HEK293 (cell line): ENCODE measurements at regions not wholly inside any gene's neighbourhood (a gene's known extent, or its start where the extent isn't known, plus 50 kb on each side); places are given as distances from the start of the nearest gene placed in this dataset.

Experiments
- HOXD13 ChIP-seq: sonication (generic); formaldehyde crosslinking; IDR thresholded peaks from 2 replicates; pipeline ENCODE4 v1.8.0; 2022; ENCODE audit warnings: missing genetic modification reagents, borderline replicate concordance
- ZNF175 ChIP-seq: fragments of 450-650 bp; formaldehyde crosslinking; IDR thresholded peaks from 2 replicates; pipeline ENCODE4 v1.5.1; 2016; ENCODE audit warnings: missing biosample characterization, missing genetic modification characterization
- TF ChIP-seq, protein P1 (sequence below): fragments of 450-650 bp; formaldehyde crosslinking; IDR thresholded peaks from 2 replicates; pipeline ENCODE4 v1.5.1; 2016; ENCODE audit warnings: missing biosample characterization, missing genetic modification characterization
- TF ChIP-seq, protein P2 (sequence below): fragments of 450-650 bp; formaldehyde crosslinking; IDR thresholded peaks from 2 replicates; pipeline ENCODE4 v1.5.1; 2016; ENCODE audit warnings: missing biosample characterization, missing genetic modification characterization
- TF ChIP-seq, protein P3 (sequence below): fragments of 450-650 bp; formaldehyde crosslinking; conservative IDR thresholded peaks from 2 replicates; pipeline ENCODE4 v1.5.1; 2016; ENCODE audit warnings: low read depth, missing biosample characterization, missing genetic modification characterization

DNA sequence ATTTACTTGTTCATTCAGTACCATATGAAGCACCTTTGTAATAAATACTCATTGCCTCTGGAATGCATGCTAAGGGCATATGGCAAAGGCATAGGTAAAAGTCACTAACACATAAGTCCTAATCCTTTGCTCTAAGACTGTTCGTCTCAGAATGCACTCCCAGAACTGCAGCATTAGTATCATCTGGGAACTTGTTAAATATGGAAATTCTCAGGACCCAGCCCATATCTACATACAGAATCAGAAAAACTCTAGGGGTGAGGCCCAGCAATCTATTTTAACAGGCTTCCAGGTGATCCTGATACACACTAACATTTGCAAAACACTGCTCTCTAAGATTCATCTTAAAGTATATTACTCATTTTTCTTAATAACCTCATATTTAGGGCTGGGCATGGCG is 113.8 kb upstream of the CDH6 start:
- TF ChIP-seq ZNF175 (tag by site-specific recombination) (no peak), HOXD13 (no peak)
- TF ChIP-seq, protein P1, sequence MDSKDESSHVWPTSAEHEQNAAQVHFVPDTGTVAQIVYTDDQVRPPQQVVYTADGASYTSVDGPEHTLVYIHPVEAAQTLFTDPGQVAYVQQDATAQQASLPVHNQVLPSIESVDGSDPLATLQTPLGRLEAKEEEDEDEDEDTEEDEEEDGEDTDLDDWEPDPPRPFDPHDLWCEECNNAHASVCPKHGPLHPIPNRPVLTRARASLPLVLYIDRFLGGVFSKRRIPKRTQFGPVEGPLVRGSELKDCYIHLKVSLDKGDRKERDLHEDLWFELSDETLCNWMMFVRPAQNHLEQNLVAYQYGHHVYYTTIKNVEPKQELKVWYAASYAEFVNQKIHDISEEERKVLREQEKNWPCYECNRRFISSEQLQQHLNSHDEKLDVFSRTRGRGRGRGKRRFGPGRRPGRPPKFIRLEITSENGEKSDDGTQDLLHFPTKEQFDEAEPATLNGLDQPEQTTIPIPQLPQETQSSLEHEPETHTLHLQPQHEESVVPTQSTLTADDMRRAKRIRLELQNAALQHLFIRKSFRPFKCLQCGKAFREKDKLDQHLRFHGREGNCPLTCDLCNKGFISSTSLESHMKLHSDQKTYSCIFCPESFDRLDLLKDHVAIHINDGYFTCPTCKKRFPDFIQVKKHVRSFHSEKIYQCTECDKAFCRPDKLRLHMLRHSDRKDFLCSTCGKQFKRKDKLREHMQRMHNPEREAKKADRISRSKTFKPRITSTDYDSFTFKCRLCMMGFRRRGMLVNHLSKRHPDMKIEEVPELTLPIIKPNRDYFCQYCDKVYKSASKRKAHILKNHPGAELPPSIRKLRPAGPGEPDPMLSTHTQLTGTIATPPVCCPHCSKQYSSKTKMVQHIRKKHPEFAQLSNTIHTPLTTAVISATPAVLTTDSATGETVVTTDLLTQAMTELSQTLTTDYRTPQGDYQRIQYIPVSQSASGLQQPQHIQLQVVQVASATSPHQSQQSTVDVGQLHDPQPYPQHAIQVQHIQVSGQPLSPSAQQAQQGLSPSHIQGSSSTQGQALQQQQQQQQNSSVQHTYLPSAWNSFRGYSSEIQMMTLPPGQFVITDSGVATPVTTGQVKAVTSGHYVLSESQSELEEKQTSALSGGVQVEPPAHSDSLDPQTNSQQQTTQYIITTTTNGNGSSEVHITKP: no peak
- TF ChIP-seq, protein P2, sequence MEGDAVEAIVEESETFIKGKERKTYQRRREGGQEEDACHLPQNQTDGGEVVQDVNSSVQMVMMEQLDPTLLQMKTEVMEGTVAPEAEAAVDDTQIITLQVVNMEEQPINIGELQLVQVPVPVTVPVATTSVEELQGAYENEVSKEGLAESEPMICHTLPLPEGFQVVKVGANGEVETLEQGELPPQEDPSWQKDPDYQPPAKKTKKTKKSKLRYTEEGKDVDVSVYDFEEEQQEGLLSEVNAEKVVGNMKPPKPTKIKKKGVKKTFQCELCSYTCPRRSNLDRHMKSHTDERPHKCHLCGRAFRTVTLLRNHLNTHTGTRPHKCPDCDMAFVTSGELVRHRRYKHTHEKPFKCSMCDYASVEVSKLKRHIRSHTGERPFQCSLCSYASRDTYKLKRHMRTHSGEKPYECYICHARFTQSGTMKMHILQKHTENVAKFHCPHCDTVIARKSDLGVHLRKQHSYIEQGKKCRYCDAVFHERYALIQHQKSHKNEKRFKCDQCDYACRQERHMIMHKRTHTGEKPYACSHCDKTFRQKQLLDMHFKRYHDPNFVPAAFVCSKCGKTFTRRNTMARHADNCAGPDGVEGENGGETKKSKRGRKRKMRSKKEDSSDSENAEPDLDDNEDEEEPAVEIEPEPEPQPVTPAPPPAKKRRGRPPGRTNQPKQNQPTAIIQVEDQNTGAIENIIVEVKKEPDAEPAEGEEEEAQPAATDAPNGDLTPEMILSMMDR (tag by site-specific recombination): no peak
- TF ChIP-seq, protein P3, sequence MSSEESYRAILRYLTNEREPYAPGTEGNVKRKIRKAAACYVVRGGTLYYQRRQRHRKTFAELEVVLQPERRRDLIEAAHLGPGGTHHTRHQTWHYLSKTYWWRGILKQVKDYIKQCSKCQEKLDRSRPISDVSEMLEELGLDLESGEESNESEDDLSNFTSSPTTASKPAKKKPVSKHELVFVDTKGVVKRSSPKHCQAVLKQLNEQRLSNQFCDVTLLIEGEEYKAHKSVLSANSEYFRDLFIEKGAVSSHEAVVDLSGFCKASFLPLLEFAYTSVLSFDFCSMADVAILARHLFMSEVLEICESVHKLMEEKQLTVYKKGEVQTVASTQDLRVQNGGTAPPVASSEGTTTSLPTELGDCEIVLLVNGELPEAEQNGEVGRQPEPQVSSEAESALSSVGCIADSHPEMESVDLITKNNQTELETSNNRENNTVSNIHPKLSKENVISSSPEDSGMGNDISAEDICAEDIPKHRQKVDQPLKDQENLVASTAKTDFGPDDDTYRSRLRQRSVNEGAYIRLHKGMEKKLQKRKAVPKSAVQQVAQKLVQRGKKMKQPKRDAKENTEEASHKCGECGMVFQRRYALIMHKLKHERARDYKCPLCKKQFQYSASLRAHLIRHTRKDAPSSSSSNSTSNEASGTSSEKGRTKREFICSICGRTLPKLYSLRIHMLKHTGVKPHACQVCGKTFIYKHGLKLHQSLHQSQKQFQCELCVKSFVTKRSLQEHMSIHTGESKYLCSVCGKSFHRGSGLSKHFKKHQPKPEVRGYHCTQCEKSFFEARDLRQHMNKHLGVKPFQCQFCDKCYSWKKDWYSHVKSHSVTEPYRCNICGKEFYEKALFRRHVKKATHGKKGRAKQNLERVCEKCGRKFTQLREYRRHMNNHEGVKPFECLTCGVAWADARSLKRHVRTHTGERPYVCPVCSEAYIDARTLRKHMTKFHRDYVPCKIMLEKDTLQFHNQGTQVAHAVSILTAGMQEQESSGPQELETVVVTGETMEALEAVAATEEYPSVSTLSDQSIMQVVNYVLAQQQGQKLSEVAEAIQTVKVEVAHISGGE (tag by site-specific recombination): no peak
